Endothelial cell of umbilical vein (primary cell): ENCODE measurements at regions not wholly inside any gene's neighbourhood (a gene's known extent, or its start where the extent isn't known, plus 50 kb on each side); places are given as distances from the start of the nearest gene placed in this dataset.
"Not testable (repeated sequence)": the region's sequence is repeated elsewhere in the genome, so short reads cannot be mapped to it uniquely, and the experiment has no call there.

Experiments
- BruUV-seq: library from RNA; stranded (reverse); fragments of 400-500 nt; replicated peaks from 2 replicates; lab custom pipeline; 2021; lab: Mats Ljungman, UMichigan
- CTCF ChIA-PET: fragments of 300-600, 350-600 bp; sonication (Branson Sonifier 250); formaldehyde crosslinking; loops from one replicate; lab custom pipeline; 2021; ENCODE audit warnings: antibody characterized with exemption, inconsistent platforms; lab: Charles Lee
- POLR2A ChIA-PET: fragments of 300-600, 350-600 bp; sonication (Branson Sonifier 250); formaldehyde crosslinking; loops from one replicate; lab custom pipeline; 2021; ENCODE audit warnings: antibody characterized with exemption, inconsistent platforms; lab: Charles Lee
- DNase-seq: peaks from one replicate; pipeline ENCODE4 v3.0.0-alpha.2; 2011; ENCODE audit warnings: low read depth, low spot score
- FAIRE-seq: peaks from 2 replicates; lab custom pipeline; 2011; peaks lifted over from hg19 to GRCh38; lab: Jason Lieb, UNC
- H2AFZ ChIP-seq: 2 replicates; pipeline ENCODE4 v1.6.0; 2012; ENCODE audit warnings: low read depth, low read length, control low read depth, inconsistent platforms
- H3K27ac ChIP-seq: 2 replicates; pipeline ENCODE4 v1.5.1; 2011; ENCODE audit warnings: low read depth, mild to moderate bottlenecking, control low read depth, low read length, moderate library complexity; ENCODE audit not compliant: insufficient read depth
- H3K27me3 ChIP-seq, 2 experiments: 2 replicates each; pipeline versions ENCODE4 v1.6.0 to v1.6.1; 2011; ENCODE audit warnings: low read length in 2 of 2, mixed read lengths in 1 of 2; ENCODE audit not compliant: control insufficient read depth in 2 of 2, insufficient read depth in 2 of 2
- H3K36me3 ChIP-seq, 2 experiments: 2 replicates in 1 of 2; 3 replicates in 1 of 2; pipeline ENCODE4 v1.5.1; 2011; ENCODE audit warnings: low read length in 2 of 2, mild to moderate bottlenecking in 1 of 2, moderate library complexity in 1 of 2; ENCODE audit not compliant: control insufficient read depth in 2 of 2, insufficient read depth in 2 of 2; ENCODE audit errors: extremely low read depth in 1 of 2
- H3K4me1 ChIP-seq: 3 replicates; pipeline ENCODE4 v1.5.1; 2011; ENCODE audit warnings: mild to moderate bottlenecking, low read length; ENCODE audit not compliant: control insufficient read depth, insufficient read depth; ENCODE audit errors: extremely low read depth
- H3K4me2 ChIP-seq: 2 replicates; pipeline ENCODE4 v1.6.1; 2011; ENCODE audit warnings: low read length, control low read depth, mixed read lengths; ENCODE audit not compliant: insufficient read depth
- H3K4me3 ChIP-seq, 3 experiments: fragments of 200-600 bp in 1 of 3; sonication (generic), shearing (Covaris generic) in 1 of 3; replicated peaks in 1 of 3; 2 replicates each; pipeline ENCODE4 v1.5.1; 2011 to 2016; ENCODE audit warnings: control low read depth in 3 of 3, low read length in 3 of 3, mild to moderate bottlenecking in 2 of 3, inconsistent platforms in 1 of 3, low read depth in 1 of 3, moderate library complexity in 1 of 3; ENCODE audit not compliant: insufficient read depth in 1 of 3
- H3K79me2 ChIP-seq: 2 replicates; pipeline ENCODE4 v1.6.0; 2012; ENCODE audit warnings: low read length, inconsistent platforms; ENCODE audit not compliant: control insufficient read depth, insufficient read depth
- H3K9ac ChIP-seq: replicated peaks from 2 replicates; pipeline ENCODE3; 2011; ENCODE audit warnings: low read length, control low read depth; ENCODE audit not compliant: insufficient read depth; ENCODE audit errors: extremely low read depth
- H3K9me1 ChIP-seq: replicated peaks from 3 replicates; pipeline ENCODE4 v1.6.0; 2011; ENCODE audit warnings: mild to moderate bottlenecking, low read length; ENCODE audit not compliant: control insufficient read depth, insufficient read depth; ENCODE audit errors: extremely low read depth
- H3K9me3 ChIP-seq: replicated peaks from 2 replicates; pipeline ENCODE4 v1.5.1; 2012; ENCODE audit warnings: low read length, inconsistent platforms; ENCODE audit not compliant: control insufficient read depth, insufficient read depth
- H4K20me1 ChIP-seq: replicated peaks from 2 replicates; pipeline ENCODE3; 2011; ENCODE audit warnings: mild to moderate bottlenecking, low read length; ENCODE audit not compliant: control insufficient read depth, insufficient read depth; ENCODE audit errors: extremely low read depth
- GATA2 ChIP-seq: IDR thresholded peaks from 2 replicates; pipeline ENCODE4 v1.7.0; 2011; ENCODE audit warnings: low read depth, mild to moderate bottlenecking, moderate library complexity, mixed read lengths, low read length; ENCODE audit not compliant: insufficient read length, insufficient read depth
- JUN ChIP-seq: IDR thresholded peaks from 2 replicates; pipeline ENCODE4 v1.6.1; 2011; ENCODE audit warnings: borderline replicate concordance, low read depth; ENCODE audit not compliant: insufficient read length, insufficient read depth
- dilution Hi-C: fragments of 300-500 bp; cut with MboI; formaldehyde crosslinking; loops from one replicate; pipeline ENCODE4 v1.15.0; 2019; ENCODE audit warnings: low sequenced_read_pairs; ENCODE audit not compliant: extremely low pct_ligation_motif_present
- intact Hi-C: fragments of 100-400 bp; cut with micrococcal nuclease; formaldehyde crosslinking; loops from one replicate; pipeline ENCODE4 v1.10.0; 2022
- TF ChIP-seq, protein P1 (sequence below), 2 donors: IDR thresholded peaks; 1 replicate in 1 of 2; 2 replicates in 1 of 2; pipeline ENCODE4 v1.5.1; 2011; ENCODE audit warnings: low read length in 2 of 2, mild to moderate bottlenecking in 2 of 2, moderate library complexity in 2 of 2, control low read depth in 1 of 2, inconsistent platforms in 1 of 2, low read depth in 1 of 2; ENCODE audit not compliant: insufficient read depth in 1 of 2; ENCODE audit errors: extremely low read depth in 1 of 2
- TF ChIP-seq, protein P2 (sequence below): IDR thresholded peaks from 2 replicates; pipeline ENCODE4 v1.6.1; 2011; ENCODE audit not compliant: insufficient read depth, insufficient read length

DNA sequence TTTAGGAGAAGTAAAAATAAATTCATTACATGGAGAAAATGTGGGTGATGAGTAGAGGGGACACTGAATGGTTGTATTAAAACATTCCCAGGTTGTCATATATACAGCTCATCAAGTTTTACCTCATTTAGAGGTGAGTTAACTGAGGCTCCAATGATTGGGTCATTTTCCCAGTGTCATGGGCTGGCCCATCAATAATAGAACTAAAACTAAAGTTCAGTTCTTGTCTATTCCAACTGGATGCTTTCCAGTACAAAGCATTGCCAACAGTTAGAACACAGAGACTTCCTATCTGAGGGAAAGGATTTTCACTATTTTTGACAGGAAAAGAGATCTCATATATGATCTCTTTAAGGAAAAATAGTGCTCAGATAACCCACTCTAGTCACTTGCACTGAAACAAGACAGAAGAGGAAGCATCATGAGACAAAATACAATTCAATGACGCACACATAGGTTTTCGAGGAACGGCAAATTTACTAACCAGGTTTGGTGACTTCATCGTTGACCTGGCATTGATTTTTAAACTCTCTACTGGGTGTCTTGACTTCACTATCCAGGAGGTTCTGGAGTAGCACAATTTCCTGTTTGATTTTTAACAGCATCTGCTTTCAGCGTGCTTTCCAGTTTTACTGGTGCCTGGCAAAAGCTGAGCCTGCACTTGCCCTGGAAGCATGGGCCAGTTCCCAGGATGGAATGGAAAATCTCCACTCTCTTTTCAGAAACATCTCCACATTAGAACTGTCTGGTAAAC, 195.5 kb upstream of the FBXL4 start:
- no peaks in the 10 kb centered on the region for H3K79me2 ChIP-seq
- POLR2A ChIA-PET, result no interaction called here
- no peak for DNase-seq
- H2AFZ ChIP-seq, result no peak overlapping the region
- no peaks in the 10 kb centered on the region for H3K4me1 ChIP-seq
- H4K20me1 ChIP-seq, result no peaks in the 10 kb centered on the region
- TF ChIP-seq, protein P1, sequence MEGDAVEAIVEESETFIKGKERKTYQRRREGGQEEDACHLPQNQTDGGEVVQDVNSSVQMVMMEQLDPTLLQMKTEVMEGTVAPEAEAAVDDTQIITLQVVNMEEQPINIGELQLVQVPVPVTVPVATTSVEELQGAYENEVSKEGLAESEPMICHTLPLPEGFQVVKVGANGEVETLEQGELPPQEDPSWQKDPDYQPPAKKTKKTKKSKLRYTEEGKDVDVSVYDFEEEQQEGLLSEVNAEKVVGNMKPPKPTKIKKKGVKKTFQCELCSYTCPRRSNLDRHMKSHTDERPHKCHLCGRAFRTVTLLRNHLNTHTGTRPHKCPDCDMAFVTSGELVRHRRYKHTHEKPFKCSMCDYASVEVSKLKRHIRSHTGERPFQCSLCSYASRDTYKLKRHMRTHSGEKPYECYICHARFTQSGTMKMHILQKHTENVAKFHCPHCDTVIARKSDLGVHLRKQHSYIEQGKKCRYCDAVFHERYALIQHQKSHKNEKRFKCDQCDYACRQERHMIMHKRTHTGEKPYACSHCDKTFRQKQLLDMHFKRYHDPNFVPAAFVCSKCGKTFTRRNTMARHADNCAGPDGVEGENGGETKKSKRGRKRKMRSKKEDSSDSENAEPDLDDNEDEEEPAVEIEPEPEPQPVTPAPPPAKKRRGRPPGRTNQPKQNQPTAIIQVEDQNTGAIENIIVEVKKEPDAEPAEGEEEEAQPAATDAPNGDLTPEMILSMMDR (IDR thresholded peaks at IDR 0.05; ENCODE audit: extremely low read depth in 1 of 2, insufficient read depth in 1 of 2, low read depth in 1 of 2, low read length in 2 of 2), result no peak
- TF ChIP-seq GATA2 (no peak), JUN (no peak)
- TF ChIP-seq, protein P2, sequence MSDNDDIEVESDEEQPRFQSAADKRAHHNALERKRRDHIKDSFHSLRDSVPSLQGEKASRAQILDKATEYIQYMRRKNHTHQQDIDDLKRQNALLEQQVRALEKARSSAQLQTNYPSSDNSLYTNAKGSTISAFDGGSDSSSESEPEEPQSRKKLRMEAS, result no peak
- FAIRE-seq, result no peak
- BruUV-seq, result no TSS peak
- dilution Hi-C loops (no loop called here), intact Hi-C loops (no loop called here)
- no peaks in the 10 kb centered on the region for H3K9me1 ChIP-seq
- CTCF ChIA-PET, result no interaction called here
- no peak overlapping the region for H3K4me3 ChIP-seq
- no peaks in the 10 kb centered on the region for H3K36me3 ChIP-seq
- H3K27me3 ChIP-seq, result no peaks in the 10 kb centered on the region
- no peak overlapping the region for H3K27ac ChIP-seq
- no peaks in the 10 kb centered on the region for H3K9me3 ChIP-seq
- H3K9ac ChIP-seq, result no peak overlapping the region
- no peak overlapping the region for H3K4me2 ChIP-seq

DNA sequence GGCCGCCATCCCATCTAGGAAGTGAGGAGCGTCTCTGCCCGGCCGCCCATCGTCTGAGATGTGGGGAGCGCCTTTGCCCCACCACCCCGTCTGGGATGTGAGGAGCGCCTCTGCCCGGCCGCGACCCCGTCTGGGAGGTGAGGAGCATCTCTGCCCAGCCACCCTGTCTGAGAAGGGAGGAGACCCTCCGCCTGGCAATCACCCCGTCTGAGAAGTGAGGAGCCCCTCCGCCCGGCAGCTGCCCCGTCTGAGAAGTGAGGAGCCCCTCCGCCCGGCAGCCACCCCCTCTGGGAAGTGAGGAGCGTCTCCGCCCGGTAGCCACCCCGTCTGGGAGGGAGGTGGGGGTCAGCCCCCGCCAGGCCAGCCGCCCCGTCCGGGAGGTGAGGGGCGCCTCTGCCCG, 194.2 kb upstream of the FBXL4 start:
- BruUV-seq, intact Hi-C loops, dilution Hi-C loops, H4K20me1 ChIP-seq, H2AFZ ChIP-seq, DNase-seq, CTCF ChIA-PET, H3K9me1 ChIP-seq, H3K9me3 ChIP-seq, FAIRE-seq, H3K27ac ChIP-seq, H3K4me2 ChIP-seq, H3K4me3 ChIP-seq, H3K9ac ChIP-seq, H3K4me1 ChIP-seq, H3K36me3 ChIP-seq, POLR2A ChIA-PET, H3K27me3 ChIP-seq, H3K79me2 ChIP-seq: not testable (repeated sequence)
